ENCODE measurements at regions not wholly inside any gene's neighbourhood (a gene's known extent, or its start where the extent isn't known, plus 50 kb on each side); places are given as distances from the start of the nearest gene placed in this dataset.
A peak's percentile ranks its signal among the peaks of the same experiment; 100 is the strongest.

GRCh38 chr11:112762707-112763090 is 198.5 kb upstream of the NCAM1 start:
- no peak for DNase-seq

GRCh38 chr11:112765337-112765736 is 195.9 kb upstream of the NCAM1 start:
- DNase-seq: no peak

GRCh38 chr11:112769170-112769569 is 192.1 kb upstream of the NCAM1 start:
- no peak for DNase-seq

GRCh38 chr11:112769584-112769983 is 191.6 kb upstream of the NCAM1 start:
- no peak for DNase-seq

- DNase-seq: no peak
Measured at GRCh38 chr11:112770033-112770432, 191.2 kb upstream of the NCAM1 start.

- DNase-seq: no peak
Measured at GRCh38 chr11:112770487-112770886, 190.7 kb upstream of the NCAM1 start.

GRCh38 chr11:112771851-112772250 is 189.4 kb upstream of the NCAM1 start:
- no peak for DNase-seq

- no peak for DNase-seq
Measured at GRCh38 chr11:112773264-112773663, 188.0 kb upstream of the NCAM1 start.

- no peak for DNase-seq
Measured at GRCh38 chr11:112776834-112777233, 184.4 kb upstream of the NCAM1 start.

- DNase-seq: no peak
Measured at GRCh38 chr11:112777283-112777751, 183.9 kb upstream of the NCAM1 start.

GRCh38 chr11:112778091-112778876 is 182.9 kb upstream of the NCAM1 start:
- DNase-seq: no peak

- DNase-seq: no peak
Measured at GRCh38 chr11:112778877-112779266, 182.3 kb upstream of the NCAM1 start.

- DNase-seq: no peak
Measured at GRCh38 chr11:112780351-112781087, 180.7 kb upstream of the NCAM1 start.

- DNase-seq: no peak
Measured at GRCh38 chr11:112783945-112784322, 177.3 kb upstream of the NCAM1 start.

GRCh38 chr11:112784323-112785073 is 176.7 kb upstream of the NCAM1 start:
- no peak for DNase-seq

- DNase-seq: peak; percentile 25
Measured at GRCh38 chr11:112785149-112785548, 176.1 kb upstream of the NCAM1 start.

GRCh38 chr11:112785719-112786118 is 175.5 kb upstream of the NCAM1 start:
- peak; percentile 24 for DNase-seq

GRCh38 chr11:112786196-112786595 is 175.0 kb upstream of the NCAM1 start:
- DNase-seq: no peak

GRCh38 chr11:112786886-112787530 is 174.2 kb upstream of the NCAM1 start:
- DNase-seq: no peak

- DNase-seq: no peak
Measured at GRCh38 chr11:112789481-112789880, 171.7 kb upstream of the NCAM1 start.

GRCh38 chr11:112790286-112790685 is 170.9 kb upstream of the NCAM1 start:
- DNase-seq: no peak

GRCh38 chr11:112792070-112792469 is 169.2 kb upstream of the NCAM1 start:
- DNase-seq: no peak

- no peak for DNase-seq
Measured at GRCh38 chr11:112793416-112793815, 167.8 kb upstream of the NCAM1 start.
